ENCODE measurements at regions not wholly inside any gene's neighbourhood (a gene's known extent, or its start where the extent isn't known, plus 50 kb on each side); places are given as distances from the start of the nearest gene placed in this dataset.
"Not testable (repeated sequence)": the region's sequence is repeated elsewhere in the genome, so short reads cannot be mapped to it uniquely, and the experiment has no call there.

- DNase-seq (ENCODE audit: low spot score), result no peak
Measured at GRCh38 chr14:44453433-44454171, 53.5 kb downstream of the FSCB start.

DNA sequence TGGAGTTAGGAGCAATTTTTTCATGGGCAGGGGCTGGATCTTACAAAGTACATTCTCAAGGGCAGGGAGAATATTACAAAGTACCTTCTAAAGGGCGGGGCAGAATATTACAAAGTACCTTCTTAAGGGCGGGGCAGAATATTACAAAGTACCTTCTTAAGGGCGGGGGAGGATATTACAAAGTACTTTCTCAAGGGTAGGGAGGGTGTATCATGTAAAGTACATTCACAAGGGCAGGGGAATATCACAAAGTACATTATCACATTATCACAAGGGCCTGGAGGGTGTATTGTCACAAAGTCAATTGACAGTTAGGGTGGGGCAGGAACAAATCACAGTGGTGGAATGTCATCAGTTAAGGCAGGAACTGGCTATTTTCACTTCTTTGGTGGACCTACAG, 56.9 kb downstream of the FSCB start:
- not testable (repeated sequence) for DNase-seq (ENCODE audit: low spot score)

DNA sequence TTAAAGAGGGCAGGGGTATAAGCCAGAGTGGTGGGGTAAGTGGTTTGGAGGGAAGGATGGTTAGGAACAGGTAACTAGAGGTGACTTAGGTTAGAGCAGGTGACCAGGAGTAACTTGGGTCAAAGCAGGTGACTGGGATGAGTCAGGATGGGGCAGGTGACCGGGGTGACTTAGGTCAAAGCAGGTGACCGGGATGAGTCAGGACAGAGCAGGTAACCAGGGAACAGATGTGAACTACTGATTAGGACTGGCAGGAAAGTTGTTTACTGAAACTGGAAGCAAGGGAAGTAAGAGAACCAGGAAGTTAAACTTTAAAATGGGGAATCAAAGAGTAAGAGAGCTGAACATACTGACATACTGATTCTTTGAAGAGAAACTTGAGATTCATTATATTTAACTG, 57.4 kb downstream of the FSCB start:
- no peak for DNase-seq (ENCODE audit: low spot score)

- no peak for DNase-seq (ENCODE audit: low spot score)
Measured at GRCh38 chr14:44448951-44449358, 58.1 kb downstream of the FSCB start.

- DNase-seq (ENCODE audit: low spot score), result no peak
Measured at GRCh38 chr14:44446965-44447364, 60.1 kb downstream of the FSCB start.

- DNase-seq (ENCODE audit: low spot score), result no peak
Measured at GRCh38 chr14:44444454-44444853, 62.6 kb downstream of the FSCB start.

DNA sequence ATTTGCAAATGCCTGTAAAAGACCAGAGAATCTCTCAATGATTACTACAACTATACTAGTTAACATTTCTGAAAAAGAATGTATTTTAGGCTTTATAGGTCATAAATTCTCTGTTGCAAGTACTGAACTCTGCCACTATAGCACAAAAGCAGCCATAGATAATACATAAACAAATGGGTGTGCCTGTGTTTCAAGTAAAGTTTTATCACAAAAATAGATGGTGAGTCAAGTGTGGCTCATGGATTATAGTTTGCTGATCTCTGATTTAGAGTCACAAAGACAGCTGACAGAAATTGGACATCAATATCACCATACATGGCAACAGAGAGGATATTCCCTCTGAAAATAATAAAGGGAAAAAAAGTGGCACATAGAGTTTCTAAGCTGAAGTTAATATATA, 68.1 kb downstream of the FSCB start:
- DNase-seq (ENCODE audit: low spot score), result no peak

DNA sequence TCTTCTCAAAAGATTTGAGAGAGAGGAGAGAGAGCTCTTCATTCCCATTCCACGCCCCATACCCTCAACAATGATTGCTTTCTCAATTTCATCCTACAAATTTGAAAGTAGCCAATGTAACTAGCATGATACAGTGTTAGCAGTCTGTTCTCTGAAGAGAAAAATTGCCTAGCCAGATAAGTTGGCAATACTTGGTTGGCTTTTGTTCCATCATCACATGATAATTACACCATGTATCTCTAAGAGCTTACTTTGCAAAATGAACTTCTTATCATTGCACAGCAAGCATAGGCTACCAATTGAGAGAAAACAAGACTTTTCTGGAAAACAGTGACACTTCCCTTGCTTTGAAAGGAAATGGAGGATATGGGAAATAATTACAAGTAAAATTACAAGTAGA, 68.9 kb downstream of the FSCB start:
- DNase-seq (ENCODE audit: low spot score), result no peak

DNA sequence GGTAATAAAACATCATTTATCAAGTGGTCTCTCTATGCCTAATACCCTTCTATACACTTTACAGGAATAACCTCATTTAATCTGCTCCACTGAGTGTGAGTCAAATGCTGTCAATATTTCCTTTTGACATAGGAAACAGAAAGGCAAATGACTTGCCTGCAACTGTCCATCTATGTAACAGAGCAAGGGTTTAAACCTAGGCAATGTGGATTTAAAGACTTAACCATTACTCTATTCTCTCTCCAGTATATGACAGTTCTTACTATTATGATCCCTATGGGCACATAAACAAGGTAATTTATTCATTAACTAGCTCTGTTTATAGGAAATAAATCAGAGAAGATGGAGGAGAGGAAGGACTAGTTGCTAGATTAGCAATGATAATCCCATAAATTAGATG, 70.6 kb downstream of the FSCB start:
- no peak for DNase-seq (ENCODE audit: low spot score)

- no peak for DNase-seq (ENCODE audit: low spot score)
Measured at GRCh38 chr14:44428231-44428945, 78.7 kb downstream of the FSCB start.

GRCh38 chr14:44422699-44423098, 84.4 kb downstream of the FSCB start:
- DNase-seq (ENCODE audit: low spot score), result no peak

- DNase-seq (ENCODE audit: low spot score), result no peak
Measured at GRCh38 chr14:44420226-44420625, 86.9 kb downstream of the FSCB start.

DNA sequence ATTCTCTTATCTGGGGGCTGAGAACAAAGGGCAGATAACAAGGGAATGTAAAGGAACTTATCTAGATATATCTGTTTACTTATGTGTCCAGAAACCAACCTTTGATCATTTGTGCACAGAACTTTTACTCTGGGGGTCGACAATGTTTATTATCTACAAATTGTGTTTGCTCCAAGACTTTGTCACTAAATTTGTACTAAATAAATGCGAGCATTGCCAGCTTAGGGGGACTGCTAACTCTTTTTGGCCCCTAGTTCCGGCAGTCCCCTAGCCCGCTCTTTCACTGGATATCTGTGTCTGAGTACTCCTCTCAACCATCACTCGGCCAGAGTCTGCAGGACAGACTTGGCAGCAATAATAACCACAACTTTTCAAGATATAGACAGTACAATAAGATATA, 88.2 kb downstream of the FSCB start:
- no peak for DNase-seq (ENCODE audit: low spot score)

DNA sequence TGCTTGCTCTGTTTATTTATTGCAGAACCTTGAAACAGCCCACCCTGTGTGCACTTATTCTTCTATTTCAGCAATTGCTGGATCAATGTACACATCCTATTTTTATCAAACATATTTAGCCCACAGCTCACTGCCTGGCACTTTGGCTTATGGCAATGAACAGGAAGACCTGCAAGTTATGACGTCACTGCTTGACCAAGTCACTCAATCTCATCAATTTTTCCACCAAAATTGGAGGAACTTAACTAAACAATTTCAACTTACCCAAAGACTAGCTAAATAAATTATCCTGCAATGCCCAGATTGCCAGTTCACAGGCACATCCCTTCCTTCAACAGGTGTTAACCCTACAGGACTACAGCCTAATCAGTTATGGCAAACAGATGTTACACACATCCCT, 89.3 kb downstream of the FSCB start:
- no peak for DNase-seq (ENCODE audit: low spot score)

- no peak for DNase-seq (ENCODE audit: low spot score)
Measured at GRCh38 chr14:44414646-44415045, 92.4 kb downstream of the FSCB start.

- DNase-seq (ENCODE audit: low spot score), result no peak
Measured at GRCh38 chr14:44412858-44413569, 94.1 kb downstream of the FSCB start.

GRCh38 chr14:44405011-44405486, 102.0 kb downstream of the FSCB start:
- DNase-seq (ENCODE audit: low spot score), result no peak

DNA sequence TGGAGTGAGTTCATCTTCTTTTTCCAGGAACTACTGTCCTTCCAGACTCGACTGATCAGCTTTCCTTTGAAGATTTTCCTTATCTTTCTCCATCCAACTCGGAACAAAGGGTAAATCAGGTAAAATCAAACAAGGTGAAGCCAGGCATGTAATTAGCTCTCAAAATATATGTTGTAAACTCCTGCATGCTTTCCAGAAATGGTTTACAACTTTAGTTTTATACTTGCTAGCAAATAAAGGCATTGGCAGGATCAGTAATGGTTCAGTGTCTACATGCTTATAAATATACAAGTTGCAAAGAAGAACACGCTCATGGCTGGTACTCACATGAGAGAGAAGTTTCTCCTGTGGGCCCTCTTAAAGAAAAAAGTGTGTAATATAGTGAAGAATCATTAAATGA, 102.5 kb downstream of the FSCB start:
- no peak for DNase-seq (ENCODE audit: low spot score)

DNA sequence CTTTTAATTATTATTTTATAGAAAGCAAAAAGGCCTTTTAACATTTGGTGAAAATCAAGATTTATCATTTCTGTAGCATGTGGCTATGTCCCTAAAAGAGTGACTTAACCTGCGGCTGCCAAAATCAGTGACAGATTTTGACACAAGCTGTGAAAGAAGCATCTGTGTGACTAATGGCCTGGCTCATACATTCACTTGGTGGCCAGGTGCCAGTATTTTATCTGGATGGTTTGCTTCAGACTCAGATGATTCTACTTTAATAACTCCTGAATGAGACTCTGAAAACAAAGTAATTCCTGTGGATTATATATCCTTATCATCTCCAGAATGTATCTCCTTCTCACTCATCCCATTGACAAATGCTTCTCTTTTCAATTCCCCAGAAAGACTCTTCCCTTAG, 103.0 kb downstream of the FSCB start:
- DNase-seq (ENCODE audit: low spot score), result no peak

GRCh38 chr14:44403193-44403592, 103.9 kb downstream of the FSCB start:
- DNase-seq (ENCODE audit: low spot score), result no peak

DNA sequence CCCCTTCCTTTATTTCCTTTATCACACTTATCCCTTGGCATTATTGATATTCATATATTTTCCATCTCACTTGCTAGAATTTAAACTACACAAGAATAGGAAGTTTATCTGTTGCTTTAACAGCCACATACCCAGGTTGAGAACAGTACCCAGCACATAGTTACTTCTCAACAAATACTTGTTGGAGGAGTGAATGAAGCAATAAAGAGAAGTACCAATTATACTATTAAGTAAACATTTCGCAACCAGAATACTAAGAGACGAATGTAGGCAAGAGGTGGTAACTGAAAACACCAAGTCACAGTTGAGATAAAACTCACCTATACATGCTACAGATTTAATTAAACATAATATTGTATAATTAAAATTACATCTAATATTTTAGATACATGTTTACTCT, 110.9 kb downstream of the FSCB start:
- DNase-seq (ENCODE audit: low spot score), result no peak

DNA sequence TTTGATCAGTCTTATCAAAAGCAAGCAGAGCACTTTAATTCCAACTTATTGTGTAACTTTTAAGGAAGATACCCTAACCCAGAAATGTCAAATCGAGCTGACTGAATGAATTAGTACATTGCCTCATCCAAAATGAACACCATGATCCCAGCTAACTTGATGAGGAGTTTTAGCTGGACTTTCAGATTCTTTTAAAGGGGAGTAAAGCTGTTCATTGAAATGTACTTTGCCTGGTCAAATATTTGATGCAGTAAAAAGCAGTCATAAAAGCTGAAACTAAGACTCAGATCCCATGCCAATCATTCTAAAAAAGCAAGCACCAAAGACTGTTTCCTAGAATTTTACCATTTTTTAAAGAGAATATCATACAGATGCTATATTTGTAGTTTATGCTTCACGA, 114.1 kb downstream of the FSCB start:
- DNase-seq (ENCODE audit: low spot score), result no peak

DNA sequence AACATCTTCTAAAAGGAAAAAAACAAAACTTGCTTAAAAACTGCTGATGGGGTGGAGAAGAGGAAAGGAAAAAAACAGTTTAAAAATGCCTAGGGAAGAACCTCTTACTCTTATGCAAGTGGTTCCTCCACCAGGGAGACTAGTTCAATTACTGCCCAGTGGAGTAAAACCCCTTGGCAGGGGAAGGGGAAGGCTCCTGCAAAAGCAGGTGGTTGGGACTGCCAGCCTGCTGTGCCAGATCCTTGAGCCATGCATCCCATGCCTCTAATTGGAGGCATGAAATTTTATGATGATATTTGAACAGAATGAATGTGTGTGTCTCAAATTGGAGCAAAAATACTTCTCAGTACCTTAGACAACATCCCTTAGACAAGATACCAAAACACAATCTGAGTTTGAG, 118.8 kb downstream of the FSCB start:
- no peak for DNase-seq (ENCODE audit: low spot score)
